Uterus (tissue), 3 donors: ENCODE measurements at regions not wholly inside any gene's neighbourhood (a gene's known extent, or its start where the extent isn't known, plus 50 kb on each side); places are given as distances from the start of the nearest gene placed in this dataset.

ENCODE experiments used
- DNase-seq, 2 donors: peaks; one replicate each; pipeline ENCODE4 v3.0.0-alpha.2; 2019 to 2020
- H3K27ac ChIP-seq, 2 donors: fragments of 200-600 bp; sonication (generic); 1 replicate in 1 of 2; 2 replicates in 1 of 2; pipeline ENCODE4 v1.5.1; 2016 to 2018
- H3K27me3 ChIP-seq, 2 donors: fragments of 200-600 bp; sonication (generic); one replicate each; pipeline ENCODE4 v1.5.1; 2018 to 2019; ENCODE audit warnings: control low read depth in 1 of 2
- H3K36me3 ChIP-seq, 2 donors: fragments of 200-600 bp; sonication (generic); one replicate each; pipeline ENCODE4 v1.5.1; 2019; ENCODE audit warnings: control low read depth in 1 of 2
- H3K4me1 ChIP-seq, 2 donors: fragments of 200-600 bp; sonication (generic); one replicate each; pipeline ENCODE4 v1.5.1; 2018 to 2019; ENCODE audit warnings: control low read depth in 1 of 2
- H3K4me3 ChIP-seq, 2 donors: fragments of 200-600 bp; sonication (generic); 1 replicate in 1 of 2; 2 replicates in 1 of 2; pipeline ENCODE4 v1.5.1; 2018 to 2019; ENCODE audit warnings: mild to moderate bottlenecking in 1 of 2
- H3K9me3 ChIP-seq, 2 donors: fragments of 200-600 bp; sonication (generic); one replicate each; pipeline ENCODE4 v1.5.1; 2019; ENCODE audit warnings: control low read depth in 1 of 2
- CTCF ChIP-seq, 4 experiments: fragments of 200-600 bp in 2 of 4; fragments of 450-650 bp in 2 of 4; sonication (generic) in 2 of 4; IDR thresholded peaks; one replicate each; pipeline ENCODE4 v1.5.1; 2016 to 2019; ENCODE audit warnings: antibody characterized with exemption in 4 of 4, mild to moderate bottlenecking in 2 of 4, moderate library complexity in 1 of 4
- POLR2A ChIP-seq, 2 donors: fragments of 450-650 bp; IDR thresholded peaks; one replicate each; pipeline ENCODE4 v1.6.1; 2016; ENCODE audit warnings: antibody characterized with exemption in 2 of 2, mild to moderate bottlenecking in 1 of 2, moderate library complexity in 1 of 2
- intact Hi-C: fragments of 100-400 bp; cut with DNase I; formaldehyde crosslinking; loops from one replicate; pipeline ENCODE4 v1.15.1; 2023; ENCODE audit warnings: low total_unique reads
- donor health status: DM: yes; HTN: yes; CAD: no.

- TF ChIP-seq POLR2A (IDR thresholded peaks at IDR 0.05) (no peak), CTCF (IDR thresholded peaks at IDR 0.05) (no peak)
- no peaks in the 10 kb centered on the region for H3K27me3 ChIP-seq
- intact Hi-C loops = no loop called here
- no peaks in the 10 kb centered on the region for H3K9me3 ChIP-seq
- H3K4me1 ChIP-seq = no peaks in the 10 kb centered on the region
- H3K27ac ChIP-seq = no peak overlapping the region
- no peaks in the 10 kb centered on the region for H3K36me3 ChIP-seq
- DNase-seq = no peak
- H3K4me3 ChIP-seq = no peak overlapping the region
Observed at GRCh38 chr4:104411502-104411901, 83.2 kb downstream of the CXXC4 start.

DNA sequence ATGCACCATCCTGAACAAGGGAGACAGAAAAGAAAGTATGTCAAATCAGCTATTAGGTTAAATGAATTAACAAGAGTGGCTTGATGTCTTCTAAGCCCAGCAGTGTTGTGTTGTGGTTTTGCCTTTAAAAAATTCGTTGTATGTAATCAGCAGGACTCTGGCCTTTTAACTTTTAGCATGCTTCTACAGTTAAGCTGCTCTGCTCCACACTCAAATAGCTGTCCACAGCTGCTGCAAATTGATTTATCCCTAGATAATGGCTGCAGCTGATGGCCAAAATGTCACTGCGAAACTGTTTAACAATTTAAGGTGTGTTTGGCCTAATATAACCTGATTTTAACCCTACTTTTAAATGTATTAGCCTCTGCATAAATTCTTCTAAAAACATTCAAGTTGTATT lies 85.8 kb downstream of the CXXC4 start:
- Histone ChIP-seq H3K27ac (no peak overlapping the region), H3K4me1 (no peaks in the 10 kb centered on the region), H3K27me3 (no peaks in the 10 kb centered on the region), H3K9me3 (no peaks in the 10 kb centered on the region), H3K36me3 (no peaks in the 10 kb centered on the region), H3K4me3 (no peak overlapping the region)
- no peak for DNase-seq
- intact Hi-C loops = no loop called here
- TF ChIP-seq CTCF (IDR thresholded peaks at IDR 0.05) (no peak), POLR2A (IDR thresholded peaks at IDR 0.05) (no peak)

DNA sequence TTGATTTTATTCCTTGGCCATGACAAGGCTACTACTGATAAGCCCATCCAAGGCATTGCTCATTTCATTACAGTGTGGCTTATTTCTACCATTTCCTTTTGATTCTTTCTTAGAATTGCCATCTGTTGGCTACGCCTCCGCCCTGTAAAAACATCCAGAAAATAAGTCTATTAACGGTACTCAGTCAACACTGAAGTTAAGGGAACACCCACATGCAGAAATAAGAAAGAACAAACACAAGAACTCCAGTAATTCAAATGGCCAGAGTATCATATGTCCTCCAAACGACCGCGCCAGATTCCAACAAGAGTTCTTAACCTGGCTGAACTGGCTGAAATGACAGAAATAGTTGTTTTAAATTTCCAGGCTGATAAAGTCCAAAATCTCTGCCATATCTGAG lies 90.3 kb downstream of the CXXC4 start:
- TF ChIP-seq POLR2A (IDR thresholded peaks at IDR 0.05) (no peak), CTCF (IDR thresholded peaks at IDR 0.05) (no peak)
- Histone ChIP-seq H3K4me1 (no peaks in the 10 kb centered on the region), H3K4me3 (no peak overlapping the region), H3K36me3 (no peaks in the 10 kb centered on the region), H3K27me3 (no peaks in the 10 kb centered on the region), H3K27ac (no peak overlapping the region), H3K9me3 (no peaks in the 10 kb centered on the region)
- DNase-seq = no peak
- intact Hi-C loops = no loop called here

DNA sequence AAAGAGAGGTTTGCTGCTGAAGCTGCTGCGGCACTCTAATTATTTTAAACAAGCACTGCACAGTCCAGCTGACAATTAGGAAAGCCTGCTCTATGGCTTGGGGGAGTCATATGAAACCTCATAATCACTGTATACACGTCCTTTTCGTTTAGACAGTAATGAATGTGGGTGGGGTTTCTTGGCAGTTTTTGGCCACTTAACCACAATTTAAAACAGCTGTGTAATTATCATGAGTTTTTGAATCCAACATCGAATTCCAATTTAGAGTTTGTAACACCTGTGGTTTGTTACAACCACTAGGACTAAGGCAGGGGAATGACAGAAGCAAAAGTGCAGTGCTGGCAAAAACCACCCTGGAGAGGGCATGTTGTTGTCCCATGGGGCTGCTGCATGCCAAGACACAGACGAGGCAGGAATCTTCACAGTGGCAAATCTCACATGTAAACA lies 99.5 kb downstream of the CXXC4 start:
- DNase-seq = no peak
- Histone ChIP-seq H3K4me3 (no peak overlapping the region), H3K27me3 (no peaks in the 10 kb centered on the region), H3K9me3 (no peaks in the 10 kb centered on the region), H3K36me3 (no peaks in the 10 kb centered on the region), H3K27ac (no peak overlapping the region), H3K4me1 (no peaks in the 10 kb centered on the region)
- no peak for TF ChIP-seq POLR2A (IDR thresholded peaks at IDR 0.05)
- TF ChIP-seq CTCF (IDR thresholded peaks at IDR 0.05) = no peak
- intact Hi-C loops = no loop called here

- no peak for DNase-seq
- Histone ChIP-seq H3K27me3 (no peaks in the 10 kb centered on the region), H3K9me3 (no peaks in the 10 kb centered on the region), H3K4me1 (no peaks in the 10 kb centered on the region), H3K27ac (no peak overlapping the region), H3K4me3 (no peak overlapping the region), H3K36me3 (no peaks in the 10 kb centered on the region)
- TF ChIP-seq POLR2A (IDR thresholded peaks at IDR 0.05) = no peak
- no peak for TF ChIP-seq CTCF (IDR thresholded peaks at IDR 0.05)
- intact Hi-C loops = no loop called here
Observed at GRCh38 chr4:104394406-104395167, 100.1 kb downstream of the CXXC4 start.
